GM04503 (cell line): ENCODE measurements at regions not wholly inside any gene's neighbourhood (a gene's known extent, or its start where the extent isn't known, plus 50 kb on each side); places are given as distances from the start of the nearest gene placed in this dataset.

ENCODE experiments used
- DNase-seq: peaks from one replicate; pipeline ENCODE4 v3.0.0-alpha.2; 2012; ENCODE audit warnings: low read depth

- no peak for DNase-seq
Observed at GRCh38 chr3:193850084-193850619, 257.1 kb downstream of the OPA1 start.

- DNase-seq: no peak
Observed at GRCh38 chr3:193851428-193851847, 258.4 kb downstream of the OPA1 start.

GRCh38 chr3:193851941-193852674 lies 259.1 kb downstream of the OPA1 start:
- DNase-seq: no peak

- DNase-seq: no peak
Observed at GRCh38 chr3:193852901-193853300, 259.9 kb downstream of the OPA1 start.

GRCh38 chr3:193853511-193854219 lies 260.7 kb downstream of the OPA1 start:
- no peak for DNase-seq

GRCh38 chr3:193857996-193858395 lies 265.0 kb downstream of the OPA1 start:
- DNase-seq: peak; percentile 75

- DNase-seq: no peak
Observed at GRCh38 chr3:193859195-193859594, 266.2 kb downstream of the OPA1 start.

GRCh38 chr3:193861012-193861411 lies 268.0 kb downstream of the OPA1 start:
- DNase-seq: no peak

GRCh38 chr3:193862843-193863242 lies 269.8 kb downstream of the OPA1 start:
- no peak for DNase-seq

- DNase-seq: no peak
Observed at GRCh38 chr3:193863657-193864357, 270.8 kb downstream of the OPA1 start.

- DNase-seq: no peak
Observed at GRCh38 chr3:193865339-193865738, 270.6 kb upstream of the HES1 start.

GRCh38 chr3:193865896-193866480 lies 270.0 kb upstream of the HES1 start:
- DNase-seq: no peak

- no peak for DNase-seq
Observed at GRCh38 chr3:193868590-193868989, 267.4 kb upstream of the HES1 start.

GRCh38 chr3:193869221-193870201 lies 266.4 kb upstream of the HES1 start:
- no peak for DNase-seq

- no peak for DNase-seq
Observed at GRCh38 chr3:193870376-193871219, 265.4 kb upstream of the HES1 start.

GRCh38 chr3:193871220-193871485 lies 264.8 kb upstream of the HES1 start:
- no peak for DNase-seq

GRCh38 chr3:193872265-193872753 lies 263.6 kb upstream of the HES1 start:
- peak; percentile 39 for DNase-seq

GRCh38 chr3:193873426-193874201 lies 262.3 kb upstream of the HES1 start:
- DNase-seq: no peak

GRCh38 chr3:193874512-193874911 lies 261.4 kb upstream of the HES1 start:
- no peak for DNase-seq
